ENCODE measurements at regions not wholly inside any gene's neighbourhood (a gene's known extent, or its start where the extent isn't known, plus 50 kb on each side); places are given as distances from the start of the nearest gene placed in this dataset.

DNA sequence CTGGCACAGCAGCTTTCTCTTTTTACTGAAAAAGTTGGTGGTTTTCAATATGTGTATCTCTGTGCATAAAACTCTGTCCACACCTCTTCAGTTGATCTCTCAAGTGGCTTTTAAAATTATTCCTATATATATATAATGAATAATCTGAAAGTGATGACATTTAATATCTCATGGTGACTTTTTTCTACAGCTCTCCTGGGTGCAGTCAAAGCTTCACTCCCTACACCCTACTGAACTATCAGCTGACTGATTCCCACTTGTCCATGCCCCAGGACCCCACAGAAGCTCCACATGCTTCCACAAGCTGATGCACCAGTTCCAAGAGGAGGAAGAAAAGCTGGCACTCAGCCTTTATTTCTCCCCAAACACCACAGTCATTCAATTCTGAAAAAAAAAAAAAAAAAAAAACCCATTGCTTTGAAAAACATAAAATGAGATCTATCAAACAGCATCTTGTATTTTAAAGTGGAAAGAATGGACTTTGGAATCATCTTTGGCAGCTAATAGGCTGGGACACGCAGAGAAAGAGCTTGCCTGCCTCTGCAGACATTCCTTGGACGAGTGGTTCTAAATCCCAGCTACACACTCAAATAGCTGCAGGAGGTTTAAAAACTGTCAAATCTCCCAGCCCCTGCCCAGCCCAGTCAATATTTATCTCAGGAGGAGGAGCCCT, 75.3 kb upstream of the GDF10 start:
- peaks cover 0 to 11% (median 2%) of the 10 kb centered on the region in 3 donors for H3K27me3 Mint-ChIP-seq (ENCODE audit: low read depth in 3 of 3)
- H3K9ac ChIP-seq (ENCODE audit: insufficient read depth, low read length, poor library complexity, severe bottlenecking) = no peak overlapping the region
- H3K4me1 Mint-ChIP-seq = peaks cover 5% of the 10 kb centered on the region
- TF ChIP-seq, protein P1, sequence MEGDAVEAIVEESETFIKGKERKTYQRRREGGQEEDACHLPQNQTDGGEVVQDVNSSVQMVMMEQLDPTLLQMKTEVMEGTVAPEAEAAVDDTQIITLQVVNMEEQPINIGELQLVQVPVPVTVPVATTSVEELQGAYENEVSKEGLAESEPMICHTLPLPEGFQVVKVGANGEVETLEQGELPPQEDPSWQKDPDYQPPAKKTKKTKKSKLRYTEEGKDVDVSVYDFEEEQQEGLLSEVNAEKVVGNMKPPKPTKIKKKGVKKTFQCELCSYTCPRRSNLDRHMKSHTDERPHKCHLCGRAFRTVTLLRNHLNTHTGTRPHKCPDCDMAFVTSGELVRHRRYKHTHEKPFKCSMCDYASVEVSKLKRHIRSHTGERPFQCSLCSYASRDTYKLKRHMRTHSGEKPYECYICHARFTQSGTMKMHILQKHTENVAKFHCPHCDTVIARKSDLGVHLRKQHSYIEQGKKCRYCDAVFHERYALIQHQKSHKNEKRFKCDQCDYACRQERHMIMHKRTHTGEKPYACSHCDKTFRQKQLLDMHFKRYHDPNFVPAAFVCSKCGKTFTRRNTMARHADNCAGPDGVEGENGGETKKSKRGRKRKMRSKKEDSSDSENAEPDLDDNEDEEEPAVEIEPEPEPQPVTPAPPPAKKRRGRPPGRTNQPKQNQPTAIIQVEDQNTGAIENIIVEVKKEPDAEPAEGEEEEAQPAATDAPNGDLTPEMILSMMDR (IDR thresholded peaks at IDR 0.05) = no peak
- peaks cover 0 to 4% of the 10 kb centered on the region in 2 donors for H3K36me3 Mint-ChIP-seq
- H2AFZ ChIP-seq (ENCODE audit: insufficient read depth, low read depth, low read length, poor library complexity, severe bottlenecking) = no peak overlapping the region
- peaks cover 0 to 5% of the 10 kb centered on the region in 2 donors for H3K9me3 ChIP-seq (replicated peaks in 1 of 2; ENCODE audit: control insufficient read depth in 1 of 2, insufficient read depth in 1 of 2, low read length in 2 of 2)
- intact Hi-C loops (cut with micrococcal nuclease) = no loop called here
- no peak overlapping the region for H3K27ac ChIP-seq (ENCODE audit: low read depth in 1 of 2, low read length in 2 of 2)
- H4K20me1 ChIP-seq (ENCODE audit: insufficient read depth, low read length) = no peaks in the 10 kb centered on the region
- WGBS (ENCODE audit: insufficient coverage) = 83% methylated on average over 1 of the region's 2 CpGs
- no peak overlapping the region for H3K4me3 Mint-ChIP-seq
- H3K27ac Mint-ChIP-seq = no peak overlapping the region
- no peaks in the 10 kb centered on the region for H3K27me3 ChIP-seq (ENCODE audit: control insufficient read depth in 2 of 2, insufficient read depth in 2 of 2, low read length in 2 of 2)
- H3K4me1 ChIP-seq (ENCODE audit: control insufficient read depth in 1 of 2, insufficient read depth in 2 of 2, low read length in 2 of 2) = peaks cover 0 to 3% of the 10 kb centered on the region in 2 donors
- H3K9me3 Mint-ChIP-seq = peaks cover 3 to 6% (median 5%) of the 10 kb centered on the region in 7 donors
- no peaks in the 10 kb centered on the region for H3K36me3 ChIP-seq (replicated peaks in 1 of 2; ENCODE audit: control insufficient read depth in 1 of 2, insufficient read depth in 2 of 2, low read length in 2 of 2)
- DNase-seq = no peak
- no peak overlapping the region for H3K4me3 ChIP-seq (replicated peaks in 1 of 3; ENCODE audit: low read depth in 2 of 3, low read length in 3 of 3)
- no peak overlapping the region for H3K4me2 ChIP-seq (replicated peaks; ENCODE audit: extremely low read depth, low read length, poor library complexity, severe bottlenecking)
- H3K79me2 ChIP-seq (ENCODE audit: insufficient read depth, low read length) = no peaks in the 10 kb centered on the region

DNA sequence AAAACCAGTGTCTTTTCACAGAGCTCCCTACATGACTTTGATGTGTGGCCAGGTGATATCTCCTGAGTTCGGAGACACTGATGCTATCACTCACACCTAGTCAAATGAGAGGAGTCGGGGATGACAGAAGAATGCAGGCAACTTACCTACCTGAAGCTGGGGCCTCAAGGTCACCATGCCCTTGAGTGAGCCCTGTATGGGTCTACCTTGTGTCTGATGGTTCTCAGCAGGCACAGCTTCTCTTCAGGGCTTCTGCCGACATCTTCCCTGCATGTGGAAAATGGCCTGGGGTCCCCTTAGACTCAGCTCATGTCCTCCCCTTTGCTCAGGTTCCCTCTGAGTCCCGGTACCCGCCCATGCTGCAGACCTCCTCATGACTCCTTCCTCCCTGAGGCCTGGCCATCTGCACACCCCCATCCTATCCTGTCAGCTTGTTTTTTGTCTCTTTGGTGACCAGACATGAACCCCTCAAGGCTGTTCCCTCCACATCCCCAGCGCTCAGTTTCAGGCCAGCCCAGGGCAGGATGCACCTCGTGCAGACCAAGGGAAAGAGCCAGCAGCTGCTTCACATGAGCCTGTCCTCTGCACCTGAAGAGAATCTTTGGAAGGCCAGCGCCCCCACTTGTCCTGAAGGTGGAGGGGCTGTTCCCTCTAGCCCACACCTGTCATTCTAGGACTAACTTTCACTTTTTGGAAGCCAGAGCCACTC, 74.6 kb upstream of the GDF10 start:
- no peak overlapping the region for H2AFZ ChIP-seq (ENCODE audit: insufficient read depth, low read depth, low read length, poor library complexity, severe bottlenecking)
- no peak overlapping the region for H3K9ac ChIP-seq (ENCODE audit: insufficient read depth, low read length, poor library complexity, severe bottlenecking)
- H3K27me3 ChIP-seq (ENCODE audit: control insufficient read depth in 2 of 2, insufficient read depth in 2 of 2, low read length in 2 of 2) = no peaks in the 10 kb centered on the region
- no peak overlapping the region for H3K4me3 Mint-ChIP-seq
- no peak overlapping the region for H3K27ac ChIP-seq (ENCODE audit: low read depth in 1 of 2, low read length in 2 of 2)
- no peaks in the 10 kb centered on the region for H3K36me3 ChIP-seq (replicated peaks in 1 of 2; ENCODE audit: control insufficient read depth in 1 of 2, insufficient read depth in 2 of 2, low read length in 2 of 2)
- H3K4me3 ChIP-seq (replicated peaks in 1 of 3; ENCODE audit: low read depth in 2 of 3, low read length in 3 of 3) = no peak overlapping the region
- H3K9me3 ChIP-seq (replicated peaks in 1 of 2; ENCODE audit: control insufficient read depth in 1 of 2, insufficient read depth in 1 of 2, low read length in 2 of 2) = peaks cover 0 to 5% of the 10 kb centered on the region in 2 donors
- TF ChIP-seq, protein P1 (IDR thresholded peaks at IDR 0.05) = no peak
- 89% methylated on average over 6 of the region's 8 CpGs for WGBS (ENCODE audit: insufficient coverage)
- intact Hi-C loops (cut with micrococcal nuclease) = no loop called here
- no peaks in the 10 kb centered on the region for H4K20me1 ChIP-seq (ENCODE audit: insufficient read depth, low read length)
- H3K27ac Mint-ChIP-seq = peak overlapping the region in 2 of 7 donors; percentile 33 to 68
- peaks cover 0 to 4% of the 10 kb centered on the region in 2 donors for H3K36me3 Mint-ChIP-seq
- no peak overlapping the region for H3K4me2 ChIP-seq (replicated peaks; ENCODE audit: extremely low read depth, low read length, poor library complexity, severe bottlenecking)
- H3K79me2 ChIP-seq (ENCODE audit: insufficient read depth, low read length) = no peaks in the 10 kb centered on the region
- H3K4me1 Mint-ChIP-seq = peaks cover 12% of the 10 kb centered on the region
- no peak for DNase-seq
- H3K27me3 Mint-ChIP-seq (ENCODE audit: low read depth in 3 of 3) = peaks cover 0 to 11% (median 2%) of the 10 kb centered on the region in 3 donors
- H3K9me3 Mint-ChIP-seq = peaks cover 3 to 6% (median 5%) of the 10 kb centered on the region in 7 donors
- H3K4me1 ChIP-seq (ENCODE audit: control insufficient read depth in 1 of 2, insufficient read depth in 2 of 2, low read length in 2 of 2) = peaks cover 4 to 10% of the 10 kb centered on the region in 2 donors
